Hepatocyte (in vitro differentiated cells): ENCODE measurements at regions not wholly inside any gene's neighbourhood (a gene's known extent, or its start where the extent isn't known, plus 50 kb on each side); places are given as distances from the start of the nearest gene placed in this dataset.
A peak's percentile ranks its signal among the peaks of the same experiment; 100 is the strongest.

Experiments
- DNase-seq: peaks from one replicate; pipeline ENCODE4 v3.0.0-alpha.2; 2016; ENCODE audit warnings: low spot score
- H2AFZ ChIP-seq: fragments of 200-600 bp; sonication (generic); 2 replicates; pipeline ENCODE4 v1.6.0; 2016; ENCODE audit warnings: antibody characterized with exemption, mild to moderate bottlenecking
- H3K27ac ChIP-seq: fragments of 200-600 bp; sonication (generic); 2 replicates; pipeline ENCODE4 v1.5.1; 2016; ENCODE audit warnings: mild to moderate bottlenecking
- H3K27me3 ChIP-seq: fragments of 200-600 bp; sonication (generic); 2 replicates; pipeline ENCODE4 v1.6.1; 2016
- H3K36me3 ChIP-seq: fragments of 200-600 bp; sonication (generic); replicated peaks from 2 replicates; pipeline ENCODE4 v1.5.1; 2016; ENCODE audit warnings: low read depth; ENCODE audit not compliant: insufficient read depth
- H3K4me1 ChIP-seq: fragments of 200-600 bp; sonication (generic); 2 replicates; pipeline ENCODE4 v1.5.1; 2016; ENCODE audit warnings: mild to moderate bottlenecking, moderate library complexity; ENCODE audit not compliant: insufficient read depth
- H3K4me2 ChIP-seq: fragments of 200-600 bp; sonication (generic); 2 replicates; pipeline ENCODE4 v1.6.0; 2016
- H3K4me3 ChIP-seq: fragments of 200-600 bp; sonication (generic); 2 replicates; pipeline ENCODE4 v1.5.1; 2016; ENCODE audit warnings: mild to moderate bottlenecking
- H3K79me2 ChIP-seq: fragments of 200-600 bp; sonication (generic); 2 replicates; pipeline ENCODE4 v1.6.0; 2017; ENCODE audit warnings: mild to moderate bottlenecking
- H3K9me2 ChIP-seq: fragments of 200-600 bp; sonication (generic); replicated peaks from 2 replicates; pipeline ENCODE4 v1.6.0; 2017; ENCODE audit warnings: mild to moderate bottlenecking; ENCODE audit not compliant: insufficient read depth
- H3K9me3 ChIP-seq: fragments of 200-600 bp; sonication (generic); 2 replicates; pipeline ENCODE4 v1.5.1; 2016; ENCODE audit warnings: low read depth, mild to moderate bottlenecking
- H4K20me1 ChIP-seq: fragments of 200-600 bp; sonication (generic); 2 replicates; pipeline ENCODE4 v1.6.0; 2016; ENCODE audit warnings: mild to moderate bottlenecking; ENCODE audit not compliant: insufficient read depth, poor library complexity, severe bottlenecking
- EZH2 ChIP-seq: fragments of 200-600 bp; sonication (generic); IDR thresholded peaks from 2 replicates; pipeline ENCODE4 v1.6.1; 2016; ENCODE audit warnings: antibody characterized with exemption, mild to moderate bottlenecking, borderline replicate concordance
- EZH2phosphoT487 ChIP-seq: fragments of 200-600 bp; sonication (generic); IDR thresholded peaks from one replicate; pipeline ENCODE4 v1.6.1; 2018; ENCODE audit warnings: antibody characterized with exemption, mild to moderate bottlenecking, low read depth, moderate library complexity; ENCODE audit not compliant: unreplicated experiment, severe bottlenecking
- WGBS: methylation state at CpG from one replicate; pipeline ENCODE4 v1.1.6; 2016; ENCODE audit warnings: low lambda C conversion rate; ENCODE audit errors: missing lambda C conversion rate; 5-methylcytosine and 5-hydroxymethylcytosine counted together
- TF ChIP-seq, protein P1 (sequence below): fragments of 200-600 bp; sonication (generic); IDR thresholded peaks from 2 replicates; pipeline ENCODE4 v1.5.1; 2016; ENCODE audit warnings: antibody characterized with exemption, mild to moderate bottlenecking; ENCODE audit not compliant: poor library complexity

DNA sequence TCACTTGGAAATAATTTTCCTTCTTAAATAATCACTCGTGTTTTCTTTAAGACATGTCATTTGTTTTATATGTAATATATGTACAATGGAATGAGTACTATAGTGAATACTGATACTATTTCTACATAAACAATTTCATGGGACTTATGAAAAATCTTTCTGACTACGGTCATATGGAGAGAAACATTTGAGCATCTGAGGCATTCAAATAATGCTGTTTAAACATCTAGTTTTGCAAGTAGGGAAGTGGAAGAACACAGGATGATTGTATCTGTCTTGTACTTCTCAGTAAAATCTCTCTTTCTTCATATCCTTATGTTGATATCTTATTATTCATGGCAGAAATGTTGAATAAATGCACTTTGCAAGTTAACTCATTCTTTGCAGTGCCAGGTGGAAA lies 599.5 kb upstream of the KCNMB2 start:
- Histone ChIP-seq H3K4me2 (no peak overlapping the region), H3K9me3 (no peaks in the 10 kb centered on the region), H3K79me2 (no peaks in the 10 kb centered on the region), H3K4me1 (peaks cover 18% of the 10 kb centered on the region), H3K36me3 (no peaks in the 10 kb centered on the region), H2AFZ (no peak overlapping the region), H3K9me2 (no peaks in the 10 kb centered on the region), H4K20me1 (no peaks in the 10 kb centered on the region), H3K27ac (no peak overlapping the region), H3K27me3 (no peaks in the 10 kb centered on the region), H3K4me3 (no peak overlapping the region)
- no peak for TF ChIP-seq EZH2
- TF ChIP-seq EZH2phosphoT487: no peak
- 85% methylated on average over 2 of the region's 2 CpGs for WGBS
- no peak for DNase-seq

DNA sequence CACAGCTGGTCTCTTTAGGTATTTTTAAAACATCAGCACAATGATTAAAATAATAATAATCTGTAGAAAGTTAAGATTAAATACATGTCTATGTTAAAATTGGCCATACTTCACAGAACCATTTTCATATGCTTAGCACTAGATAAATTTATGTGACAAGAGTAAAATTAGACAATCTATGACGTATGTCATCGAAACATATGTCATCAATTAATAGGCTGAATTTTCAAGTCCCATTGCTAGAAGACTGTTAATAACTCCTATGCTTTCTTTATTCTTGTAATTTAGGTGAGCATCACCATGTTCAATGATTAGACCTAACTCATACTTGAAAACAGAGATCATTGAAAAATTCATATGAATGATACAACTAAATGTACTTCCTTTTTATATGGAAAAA lies 593.3 kb upstream of the KCNMB2 start:
- no peak overlapping the region for H3K4me3 ChIP-seq

DNA sequence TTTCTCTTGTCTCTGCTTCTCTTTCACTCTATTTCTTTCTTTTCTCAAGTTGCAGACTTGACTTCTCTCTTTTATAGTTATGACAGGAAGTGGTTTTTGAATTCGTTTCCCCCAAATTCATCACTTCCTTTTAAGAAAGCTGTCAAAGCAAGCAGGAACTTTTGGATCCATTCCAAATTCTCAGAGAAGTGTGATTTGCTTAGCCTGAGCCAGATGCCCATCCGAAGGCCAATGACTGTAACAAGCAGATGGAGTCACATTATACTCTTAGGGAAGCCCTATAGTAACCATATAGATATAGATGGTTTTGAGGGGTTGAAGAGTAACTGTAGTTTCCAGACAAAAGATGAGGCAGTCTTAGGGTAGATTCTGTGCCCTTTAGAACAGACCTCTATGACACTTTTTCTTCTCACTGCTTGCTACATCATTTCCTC lies 592.0 kb upstream of the KCNMB2 start:
- no peaks in the 10 kb centered on the region for H3K36me3 ChIP-seq
- WGBS: 85% methylated on average over 2 of the region's 2 CpGs
- no peak for DNase-seq
- H3K4me3 ChIP-seq: no peak overlapping the region
- TF ChIP-seq EZH2phosphoT487: no peak
- TF ChIP-seq, protein P1, sequence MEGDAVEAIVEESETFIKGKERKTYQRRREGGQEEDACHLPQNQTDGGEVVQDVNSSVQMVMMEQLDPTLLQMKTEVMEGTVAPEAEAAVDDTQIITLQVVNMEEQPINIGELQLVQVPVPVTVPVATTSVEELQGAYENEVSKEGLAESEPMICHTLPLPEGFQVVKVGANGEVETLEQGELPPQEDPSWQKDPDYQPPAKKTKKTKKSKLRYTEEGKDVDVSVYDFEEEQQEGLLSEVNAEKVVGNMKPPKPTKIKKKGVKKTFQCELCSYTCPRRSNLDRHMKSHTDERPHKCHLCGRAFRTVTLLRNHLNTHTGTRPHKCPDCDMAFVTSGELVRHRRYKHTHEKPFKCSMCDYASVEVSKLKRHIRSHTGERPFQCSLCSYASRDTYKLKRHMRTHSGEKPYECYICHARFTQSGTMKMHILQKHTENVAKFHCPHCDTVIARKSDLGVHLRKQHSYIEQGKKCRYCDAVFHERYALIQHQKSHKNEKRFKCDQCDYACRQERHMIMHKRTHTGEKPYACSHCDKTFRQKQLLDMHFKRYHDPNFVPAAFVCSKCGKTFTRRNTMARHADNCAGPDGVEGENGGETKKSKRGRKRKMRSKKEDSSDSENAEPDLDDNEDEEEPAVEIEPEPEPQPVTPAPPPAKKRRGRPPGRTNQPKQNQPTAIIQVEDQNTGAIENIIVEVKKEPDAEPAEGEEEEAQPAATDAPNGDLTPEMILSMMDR: no peak
- TF ChIP-seq EZH2: no peak
- H3K4me2 ChIP-seq: no peak overlapping the region
- H4K20me1 ChIP-seq: no peaks in the 10 kb centered on the region
- H3K9me2 ChIP-seq: no peaks in the 10 kb centered on the region
- no peak overlapping the region for H2AFZ ChIP-seq
- no peak overlapping the region for H3K27ac ChIP-seq
- H3K4me1 ChIP-seq: no peaks in the 10 kb centered on the region
- no peaks in the 10 kb centered on the region for H3K79me2 ChIP-seq
- H3K9me3 ChIP-seq: no peaks in the 10 kb centered on the region
- no peaks in the 10 kb centered on the region for H3K27me3 ChIP-seq

More for the DNA sequence above, 593.3 kb upstream of the KCNMB2 start:
- no peak overlapping the region for H3K27ac ChIP-seq
- no peak for DNase-seq
- no peak overlapping the region for H2AFZ ChIP-seq
- H3K36me3 ChIP-seq: no peaks in the 10 kb centered on the region
- H3K9me3 ChIP-seq: no peaks in the 10 kb centered on the region
- H3K4me2 ChIP-seq: no peak overlapping the region
- H3K9me2 ChIP-seq: no peaks in the 10 kb centered on the region
- TF ChIP-seq EZH2phosphoT487 (no peak), EZH2 (no peak)
- TF ChIP-seq, protein P1: no peak
- no peaks in the 10 kb centered on the region for H3K27me3 ChIP-seq
- H3K4me1 ChIP-seq: no peaks in the 10 kb centered on the region
- 96% methylated on average over 2 of the region's 2 CpGs for WGBS
- no peaks in the 10 kb centered on the region for H4K20me1 ChIP-seq
- H3K79me2 ChIP-seq: no peaks in the 10 kb centered on the region

DNA sequence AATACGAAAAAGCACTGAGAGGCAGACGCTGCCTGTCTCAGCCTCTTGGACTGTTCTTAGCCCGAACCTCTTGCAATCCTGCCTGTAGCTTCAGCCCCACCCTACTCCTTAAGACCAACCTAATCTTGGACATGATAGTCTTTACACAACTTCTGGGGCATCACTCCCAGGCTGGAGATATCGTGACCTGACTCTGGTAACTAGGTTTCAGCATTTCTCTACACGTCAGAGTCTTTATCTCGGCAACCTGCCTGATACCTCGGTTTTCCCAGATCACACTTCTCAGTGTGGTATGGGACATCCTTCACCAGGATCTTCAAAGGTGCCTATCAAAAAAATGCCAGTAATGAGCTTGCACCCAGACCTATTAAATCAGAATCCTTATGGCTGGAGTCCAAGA lies 590.2 kb upstream of the KCNMB2 start:
- H3K4me2 ChIP-seq: no peak overlapping the region
- H4K20me1 ChIP-seq: no peaks in the 10 kb centered on the region
- WGBS: 90% methylated on average over 7 of the region's 7 CpGs
- H3K27me3 ChIP-seq: no peaks in the 10 kb centered on the region
- no peak overlapping the region for H2AFZ ChIP-seq
- no peaks in the 10 kb centered on the region for H3K9me2 ChIP-seq
- no peaks in the 10 kb centered on the region for H3K79me2 ChIP-seq
- no peaks in the 10 kb centered on the region for H3K9me3 ChIP-seq
- H3K36me3 ChIP-seq: no peaks in the 10 kb centered on the region
- no peaks in the 10 kb centered on the region for H3K4me1 ChIP-seq
- DNase-seq: no peak
- TF ChIP-seq EZH2: no peak
- TF ChIP-seq, protein P1: no peak
- TF ChIP-seq EZH2phosphoT487: no peak
- H3K27ac ChIP-seq: peak overlapping the region; percentile 19
- no peak overlapping the region for H3K4me3 ChIP-seq
